ENCODE measurements at regions not wholly inside any gene's neighbourhood (a gene's known extent, or its start where the extent isn't known, plus 50 kb on each side); places are given as distances from the start of the nearest gene placed in this dataset.
"Not testable (repeated sequence)": the region's sequence is repeated elsewhere in the genome, so short reads cannot be mapped to it uniquely, and the experiment has no call there.

- no peak overlapping the region for H3K4me3 ChIP-seq (ENCODE audit: low read depth, low read length)
- TF ChIP-seq CTCF (IDR thresholded peaks at IDR 0.05; ENCODE audit: low read depth, low read length, missing control alignments), result no peak
- DNase-seq (ENCODE audit: low read depth), result no peak
These were observed 246.0 kb upstream of the PTPRD start for GRCh38 chr9:10858817-10859216.

GRCh38 chr9:10863476-10863875 is 250.7 kb upstream of the PTPRD start:
- TF ChIP-seq CTCF (IDR thresholded peaks at IDR 0.05; ENCODE audit: low read depth, low read length, missing control alignments), result no peak
- H3K4me3 ChIP-seq (ENCODE audit: low read depth, low read length), result no peak overlapping the region
- no peak for DNase-seq (ENCODE audit: low read depth)

GRCh38 chr9:10867194-10867593 is 254.4 kb upstream of the PTPRD start:
- DNase-seq (ENCODE audit: low read depth), result no peak
- no peak overlapping the region for H3K4me3 ChIP-seq (ENCODE audit: low read depth, low read length)
- no peak for TF ChIP-seq CTCF (IDR thresholded peaks at IDR 0.05; ENCODE audit: low read depth, low read length, missing control alignments)

- no peak overlapping the region for H3K4me3 ChIP-seq (ENCODE audit: low read depth, low read length)
- TF ChIP-seq CTCF (IDR thresholded peaks at IDR 0.05; ENCODE audit: low read depth, low read length, missing control alignments), result no peak
- DNase-seq (ENCODE audit: low read depth), result no peak
These were observed 256.9 kb upstream of the PTPRD start for GRCh38 chr9:10869687-10870086.

GRCh38 chr9:10873999-10874398 is 261.2 kb upstream of the PTPRD start:
- H3K4me3 ChIP-seq (ENCODE audit: low read depth, low read length), result no peak overlapping the region
- no peak for DNase-seq (ENCODE audit: low read depth)
- TF ChIP-seq CTCF (IDR thresholded peaks at IDR 0.05; ENCODE audit: low read depth, low read length, missing control alignments), result no peak

- H3K4me3 ChIP-seq (ENCODE audit: low read depth, low read length), result no peak overlapping the region
- no peak for TF ChIP-seq CTCF (IDR thresholded peaks at IDR 0.05; ENCODE audit: low read depth, low read length, missing control alignments)
- no peak for DNase-seq (ENCODE audit: low read depth)
These were observed 262.9 kb upstream of the PTPRD start for GRCh38 chr9:10875752-10876151.

- DNase-seq (ENCODE audit: low read depth), result no peak
- no peak overlapping the region for H3K4me3 ChIP-seq (ENCODE audit: low read depth, low read length)
- no peak for TF ChIP-seq CTCF (IDR thresholded peaks at IDR 0.05; ENCODE audit: low read depth, low read length, missing control alignments)
These were observed 263.5 kb upstream of the PTPRD start for GRCh38 chr9:10876333-10876732.

- DNase-seq (ENCODE audit: low read depth), result not testable (repeated sequence)
These were observed 277.5 kb upstream of the PTPRD start for GRCh38 chr9:10890266-10890665.

More at GRCh38 chr9:10890266-10890665, 277.5 kb upstream of the PTPRD start:
- H3K4me3 ChIP-seq (ENCODE audit: low read depth, low read length), result not testable (repeated sequence)
